Stimulated activated CD4-positive, alpha-beta T cell treated with anti-CD3 and anti-CD28 coated beads, Interleukin-4, amount 100 ng/mL, for 24 hours (primary cell): ENCODE measurements at regions not wholly inside any gene's neighbourhood (a gene's known extent, or its start where the extent isn't known, plus 50 kb on each side); places are given as distances from the start of the nearest gene placed in this dataset.

Experiments
- DNase-seq: peaks from one replicate; pipeline ENCODE4 v3.0.0-alpha.2; 2020

DNA sequence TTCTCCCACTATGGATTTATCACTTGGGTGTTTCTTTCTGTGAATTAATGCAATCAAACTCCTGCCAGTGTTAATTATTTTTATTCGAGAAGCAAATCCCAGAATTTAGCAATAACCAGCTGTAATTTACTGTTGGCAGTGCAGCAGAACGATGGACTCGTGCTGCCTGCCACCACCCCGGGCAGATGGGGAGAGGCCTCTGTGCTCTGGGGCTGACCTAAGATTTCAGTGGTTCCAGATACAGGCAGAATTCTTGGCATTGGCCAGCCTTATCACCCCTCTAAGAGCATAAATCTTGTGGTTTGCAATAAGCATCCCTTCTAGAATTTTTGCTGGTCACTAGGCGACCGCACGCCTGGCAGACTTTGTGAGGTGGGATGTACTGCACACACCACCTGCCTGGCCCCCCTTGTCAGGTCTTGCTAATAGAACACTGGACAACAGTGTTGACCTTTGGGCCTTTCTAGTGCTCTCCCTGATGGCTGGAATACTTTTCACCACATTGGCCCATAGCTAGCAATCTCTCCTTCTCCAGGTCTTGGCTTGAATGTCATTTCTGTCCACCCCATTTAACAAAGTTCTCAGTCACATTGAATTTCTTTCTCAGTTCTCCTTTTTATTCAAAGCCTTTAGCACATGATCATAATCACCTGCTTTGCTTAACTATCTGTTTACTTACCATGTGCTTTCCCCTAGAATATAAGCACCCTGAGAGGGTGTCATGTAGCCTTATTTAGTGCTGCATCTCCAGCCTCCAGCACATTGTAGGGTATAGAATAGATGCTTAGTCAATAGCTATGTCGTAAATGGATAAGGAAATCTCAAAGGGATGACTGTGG, 122.1 kb upstream of the DYNLRB2 start:
- no peak for DNase-seq

DNA sequence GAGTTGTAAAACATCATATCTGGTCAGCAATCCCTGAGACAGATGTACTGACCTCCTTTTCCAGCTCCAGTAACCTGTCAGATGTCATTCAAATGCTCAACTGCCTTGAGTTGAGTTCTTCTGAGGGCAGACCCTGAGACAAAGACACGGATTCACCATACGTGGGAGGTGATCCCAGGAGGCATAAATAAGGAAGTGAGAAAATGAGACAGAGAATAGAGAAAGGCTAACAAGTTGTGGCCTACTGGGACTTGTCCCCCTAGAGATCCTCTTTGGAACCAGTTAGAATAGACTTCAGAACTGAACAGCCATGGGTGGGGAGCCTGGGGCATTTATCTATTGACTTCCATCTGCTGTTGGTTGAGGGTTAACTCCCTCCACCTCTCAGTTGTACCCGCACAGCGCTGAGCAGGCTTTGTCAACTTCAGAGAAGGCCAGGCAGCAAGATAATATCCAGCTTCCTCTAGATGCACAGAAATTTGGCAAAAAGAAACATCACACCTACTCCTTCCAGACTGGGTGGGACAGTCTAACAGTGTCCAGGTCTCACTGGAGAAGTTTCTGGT, 123.0 kb upstream of the DYNLRB2 start:
- DNase-seq, result no peak

DNA sequence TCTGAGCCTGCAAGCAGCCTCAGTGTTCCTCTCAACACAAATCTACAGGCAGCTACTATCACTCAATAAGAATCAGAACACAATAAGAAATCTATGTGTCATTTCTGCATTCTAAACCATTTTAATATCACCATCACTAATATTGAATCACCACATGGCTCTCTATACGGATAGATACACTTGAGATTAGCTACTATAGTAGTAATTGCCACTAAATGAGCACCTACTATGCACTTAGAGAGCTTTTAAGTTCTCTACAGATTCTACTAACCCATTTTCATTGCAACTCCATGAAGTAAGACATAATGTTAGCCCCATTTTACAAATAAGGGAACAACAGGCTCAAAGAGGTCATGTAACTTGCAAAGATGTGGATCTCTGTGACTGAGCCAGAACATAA, 132.8 kb upstream of the DYNLRB2 start:
- no peak for DNase-seq

DNA sequence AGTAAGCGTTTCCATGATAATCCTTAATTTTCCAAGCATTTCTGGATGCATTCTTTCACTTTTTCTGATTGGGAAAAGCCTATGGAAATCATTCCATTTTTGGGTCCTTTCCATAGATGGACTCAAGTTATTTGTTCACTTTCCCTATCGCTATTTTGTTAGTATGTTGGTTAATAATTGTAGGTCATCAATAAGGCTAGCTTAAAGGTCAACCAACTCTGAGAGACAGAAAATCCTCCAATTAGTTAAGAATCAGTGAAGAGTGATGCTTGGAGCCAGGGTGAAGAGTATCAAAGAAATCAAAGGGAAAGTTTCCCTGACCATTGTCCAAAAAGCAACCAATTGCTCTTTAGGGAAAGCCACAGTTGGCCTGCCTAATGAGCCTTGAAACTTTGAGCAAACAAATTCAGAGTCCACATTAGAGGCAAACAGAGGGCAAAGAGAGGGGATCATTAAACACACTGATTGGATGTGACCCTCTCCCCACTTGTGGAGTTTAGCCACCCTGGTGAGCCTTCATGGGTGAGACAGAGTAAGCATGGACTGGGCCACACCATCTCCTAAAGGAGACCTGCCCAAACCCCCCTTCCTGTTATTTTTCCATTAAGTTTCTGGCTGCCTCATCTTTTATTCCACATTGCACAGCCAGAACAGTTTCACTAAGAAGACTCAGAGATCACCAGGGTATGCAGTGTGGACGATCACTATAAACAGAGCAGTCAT, 133.4 kb upstream of the DYNLRB2 start:
- DNase-seq, result no peak

DNA sequence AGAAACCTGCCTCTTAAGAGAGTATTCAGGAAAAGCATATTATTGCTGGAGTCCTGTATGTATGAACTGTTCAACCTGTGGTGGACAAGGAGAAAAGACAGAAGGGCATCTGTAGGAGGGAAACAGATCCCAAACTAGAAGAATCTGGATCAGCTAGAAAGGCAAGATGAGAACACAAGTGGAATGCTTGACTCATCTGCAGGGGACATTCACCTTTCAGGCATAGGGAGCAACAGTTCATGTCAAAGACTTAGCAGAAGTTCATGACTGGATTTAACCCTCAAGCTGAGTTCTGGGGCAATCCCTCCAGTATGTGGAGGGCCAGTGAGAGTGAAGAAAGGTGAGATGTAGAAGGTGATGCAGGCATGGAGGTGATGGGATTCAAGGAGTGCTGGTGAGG, 135.9 kb upstream of the DYNLRB2 start:
- no peak for DNase-seq

DNA sequence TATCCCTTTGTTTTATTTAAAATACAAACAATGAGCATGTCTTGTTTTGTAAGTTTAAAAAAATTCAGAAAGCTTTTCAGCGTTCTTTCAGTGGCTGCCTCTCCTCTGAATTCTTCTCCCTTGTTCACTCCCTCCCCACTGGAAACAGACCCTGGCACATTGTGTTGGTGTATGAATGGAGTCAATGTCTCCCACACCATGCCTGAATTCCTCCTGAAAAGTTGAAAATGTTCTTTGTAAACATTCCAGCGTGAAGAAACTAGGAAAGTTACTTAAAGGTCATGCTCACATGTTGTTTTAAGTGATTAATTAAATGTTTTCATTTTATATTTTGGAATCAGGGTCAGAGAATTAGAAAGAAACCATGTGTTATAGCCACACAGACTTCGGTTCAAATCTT, 136.9 kb upstream of the DYNLRB2 start:
- DNase-seq, result no peak

DNA sequence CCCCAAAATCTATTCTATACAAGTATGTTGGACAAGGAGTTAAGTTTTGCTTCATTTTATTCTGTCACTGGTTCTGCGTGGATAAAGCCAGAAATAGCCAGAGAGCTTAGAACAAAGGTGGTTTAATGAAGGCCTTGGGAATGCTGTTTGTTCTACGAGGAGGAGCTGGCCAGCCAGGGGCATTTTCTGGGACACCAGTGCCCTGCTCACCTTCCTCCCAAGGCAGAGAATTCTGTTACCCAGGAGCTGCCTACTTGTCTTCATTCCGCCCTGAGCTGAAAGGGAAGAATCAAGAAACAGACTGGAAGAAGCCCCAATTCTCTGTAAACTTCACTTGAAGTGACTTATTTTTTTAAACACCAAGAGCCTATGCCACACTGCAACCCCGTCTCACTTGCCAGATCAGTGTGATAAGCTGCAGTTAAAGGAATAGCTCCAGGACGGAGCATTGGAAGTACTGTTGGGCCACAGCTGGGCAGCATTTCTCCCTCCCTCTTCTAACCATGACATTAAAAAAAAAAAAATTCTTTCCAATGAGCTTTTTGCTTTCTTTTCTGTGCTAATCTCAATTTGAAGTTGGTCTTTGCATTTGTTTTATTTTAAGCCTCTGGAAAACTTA, 149.8 kb upstream of the DYNLRB2 start:
- DNase-seq, result no peak

DNA sequence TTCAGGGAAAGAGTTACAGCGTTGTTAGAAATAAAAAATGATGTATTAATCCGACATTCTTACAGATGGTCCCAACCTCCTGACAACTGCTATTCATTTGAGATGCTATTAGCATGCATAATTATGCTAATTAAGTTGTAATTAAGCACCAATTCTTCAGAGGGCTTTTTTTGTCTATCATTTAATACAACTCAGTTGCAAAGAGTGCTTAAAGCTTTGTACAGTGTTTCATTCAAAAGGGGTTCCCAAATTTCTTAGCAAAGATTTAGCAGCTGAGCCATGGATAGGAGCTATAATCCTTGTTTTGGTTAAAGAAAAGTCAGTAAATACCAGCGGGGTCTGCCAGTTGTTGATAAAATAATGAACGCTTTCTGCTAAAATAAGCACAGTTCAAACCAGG, 150.7 kb upstream of the DYNLRB2 start:
- DNase-seq, result no peak

DNA sequence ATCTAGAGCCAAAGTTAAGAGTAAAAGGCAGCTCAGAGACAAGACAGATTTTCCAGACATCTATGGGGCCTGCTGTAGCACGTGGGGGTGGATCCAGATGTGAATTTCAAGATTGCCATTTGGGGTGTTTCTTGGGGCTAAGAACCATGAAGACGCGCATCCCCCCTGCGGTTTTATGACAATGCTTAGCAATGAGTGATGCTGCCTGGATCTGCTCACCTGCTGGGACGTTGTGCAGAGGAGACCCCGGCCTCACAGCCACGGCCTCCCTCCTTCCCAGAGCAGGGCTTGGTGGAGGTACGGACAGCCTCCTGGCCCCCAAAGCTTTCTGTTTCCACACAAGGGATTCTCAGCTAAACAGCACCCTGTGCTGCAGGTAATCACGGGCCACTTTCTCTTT, 151.5 kb upstream of the DYNLRB2 start:
- DNase-seq, result no peak

DNA sequence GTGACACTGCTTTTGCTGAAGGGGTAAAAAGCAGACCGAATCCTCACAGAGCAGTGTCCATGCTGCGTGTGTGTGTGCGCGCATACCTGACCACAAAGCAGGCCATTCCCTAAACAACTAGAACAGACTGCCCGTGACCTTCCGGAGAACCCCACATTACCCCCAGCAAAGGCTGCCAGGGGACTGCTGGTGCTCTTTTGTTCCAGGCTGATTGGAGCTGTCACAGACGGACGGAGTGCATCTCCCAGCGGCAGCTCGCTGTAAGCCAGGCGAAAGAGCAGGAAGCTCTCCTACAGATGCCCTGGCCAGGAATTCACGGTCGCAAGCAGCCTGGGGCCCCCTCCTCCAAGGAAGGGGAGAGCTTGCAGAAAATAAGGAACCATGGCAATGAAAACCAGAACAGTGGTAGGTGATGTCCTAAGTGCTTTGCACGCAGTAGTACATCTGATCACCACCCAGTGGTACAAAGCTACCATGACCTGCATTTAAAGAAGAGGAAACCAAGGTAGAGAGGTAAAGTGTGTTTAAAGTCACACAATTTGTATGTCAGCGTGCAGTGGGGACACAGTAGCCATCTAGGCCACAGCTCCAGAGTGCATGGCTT, 153.4 kb upstream of the DYNLRB2 start:
- no peak for DNase-seq

DNA sequence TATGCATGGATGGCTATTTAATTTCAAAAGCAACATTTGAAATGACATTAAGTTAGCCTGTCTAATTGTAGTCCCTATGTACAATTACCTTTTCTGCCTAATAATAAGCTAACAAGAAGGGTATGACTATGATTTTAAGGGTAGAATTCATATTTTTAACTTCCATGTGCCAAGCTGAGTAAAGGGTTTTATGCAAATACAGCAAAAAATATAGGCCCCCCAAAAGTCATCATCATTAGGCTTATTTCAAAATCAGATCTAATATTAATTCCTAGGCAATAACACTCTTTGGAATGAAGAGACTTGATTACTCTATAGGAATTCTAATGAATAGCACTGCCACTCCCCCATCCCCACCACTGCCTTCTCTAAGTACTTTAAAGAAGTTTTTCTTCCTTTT, 155.9 kb upstream of the DYNLRB2 start:
- DNase-seq, result no peak

DNA sequence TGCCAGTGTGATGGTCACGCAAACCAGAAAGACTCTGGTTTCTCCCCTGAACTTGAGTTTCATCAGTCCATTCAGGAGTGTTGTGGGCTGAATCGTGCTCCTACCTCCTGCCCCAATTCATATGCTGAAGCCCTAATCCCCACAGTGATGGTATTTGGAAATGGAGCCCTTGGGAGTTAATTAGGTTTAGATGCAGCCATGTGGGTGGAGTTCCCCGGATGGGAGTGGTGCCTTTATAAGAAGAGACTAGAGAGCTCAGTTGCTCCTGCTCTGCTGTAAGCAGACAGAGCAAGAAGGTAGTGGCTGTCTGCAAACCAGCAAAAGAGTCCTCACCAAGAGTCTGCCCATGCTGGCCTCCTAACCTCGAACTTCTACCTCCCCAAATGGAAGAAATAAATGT, 160.3 kb upstream of the DYNLRB2 start:
- DNase-seq, result no peak

DNA sequence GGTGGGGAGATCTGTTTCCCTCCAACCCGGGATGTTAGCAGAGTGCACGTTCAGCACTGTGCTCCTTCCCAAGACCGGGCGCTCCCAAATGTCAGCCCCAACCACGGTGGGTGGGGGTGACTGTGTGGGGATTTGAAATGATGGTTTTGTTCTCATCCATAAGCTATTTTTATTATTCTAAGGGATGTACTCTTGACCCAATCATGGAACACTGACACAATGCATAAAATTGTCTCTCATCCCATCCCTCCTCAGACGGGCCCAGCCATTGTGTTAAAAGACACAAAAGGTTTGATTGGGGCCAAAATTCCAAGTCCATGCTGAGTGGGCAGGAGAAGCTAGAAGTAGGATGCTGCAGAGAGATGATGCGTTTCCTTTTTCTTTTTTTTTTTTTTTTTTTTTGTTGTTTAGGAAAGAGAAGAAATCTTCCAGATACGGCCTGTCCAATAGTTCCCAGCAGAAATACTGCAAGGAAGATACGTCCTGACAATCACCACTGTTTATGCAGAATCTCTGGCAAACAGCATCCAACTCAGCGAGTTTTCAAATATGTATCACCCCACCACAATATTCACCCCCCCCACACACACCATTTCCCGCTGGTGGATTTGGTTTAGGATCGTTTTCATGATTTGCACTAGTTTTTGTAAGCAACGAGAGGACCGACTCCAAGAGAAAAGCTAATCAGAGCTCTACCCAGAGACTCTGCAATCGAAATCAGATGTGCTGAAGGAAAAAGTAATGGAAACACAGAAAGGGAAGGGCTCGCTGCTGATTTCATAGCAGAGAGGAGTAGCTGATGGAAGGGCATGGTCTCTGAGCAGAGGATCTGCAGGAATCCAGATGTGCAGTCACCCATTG, 163.5 kb upstream of the DYNLRB2 start:
- DNase-seq, result no peak

DNA sequence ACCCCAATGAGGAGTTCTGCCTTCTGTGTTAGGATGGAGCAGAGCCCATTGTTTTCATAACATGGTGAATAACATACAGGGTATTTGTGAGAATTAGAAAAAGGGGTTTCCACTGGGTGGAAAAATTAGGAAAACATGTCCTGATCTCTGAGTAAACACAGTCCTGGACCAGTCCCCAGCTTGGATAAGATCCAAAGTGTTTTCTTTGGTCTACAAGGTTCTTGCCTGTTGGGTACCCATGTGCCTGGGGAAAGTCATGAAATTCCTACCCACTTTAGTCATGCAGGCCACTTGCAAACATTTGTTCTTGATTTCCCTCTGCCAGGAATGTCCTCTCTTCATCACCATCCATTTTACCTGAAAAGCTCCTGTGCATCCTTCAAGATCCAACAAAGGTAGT, 164.8 kb upstream of the DYNLRB2 start:
- DNase-seq, result no peak

DNA sequence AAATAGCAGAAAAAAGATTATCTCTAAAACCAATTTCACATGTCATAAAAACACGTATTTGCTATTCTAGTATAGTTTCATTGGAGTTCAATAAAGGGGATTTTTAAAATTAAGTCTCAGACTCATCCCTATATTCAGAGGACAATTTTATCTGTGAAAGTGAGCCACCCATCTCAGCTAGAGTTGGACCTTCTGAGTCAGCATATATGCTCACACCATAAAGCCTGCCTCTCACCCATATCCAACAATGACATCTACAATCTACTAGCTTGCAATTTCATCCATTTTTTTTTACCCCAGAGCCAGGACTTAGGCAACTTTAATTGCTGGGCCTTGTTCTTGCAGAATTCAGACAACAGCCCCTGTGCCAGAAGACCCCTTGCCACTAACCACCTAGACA, 165.3 kb upstream of the DYNLRB2 start:
- DNase-seq, result no peak

DNA sequence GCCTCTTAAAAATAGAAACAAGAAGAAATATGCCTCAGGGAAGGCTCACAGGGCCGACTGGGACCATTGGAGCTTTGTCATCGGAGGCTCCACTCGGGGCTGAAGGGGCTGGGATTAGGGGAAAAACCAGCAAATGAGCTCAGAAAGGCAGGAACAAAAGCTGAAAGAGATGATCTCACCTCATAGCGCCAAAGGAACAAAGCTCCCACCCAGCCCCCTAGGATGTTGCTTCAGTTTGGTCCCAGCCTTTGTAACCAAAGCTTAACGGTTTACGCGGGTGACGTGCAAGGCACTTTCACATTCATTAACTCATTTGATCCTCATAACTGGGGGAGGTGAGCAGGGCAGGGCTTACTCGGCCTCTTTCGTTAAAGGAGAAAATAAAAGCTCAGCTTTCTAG, 168.5 kb upstream of the DYNLRB2 start:
- no peak for DNase-seq

DNA sequence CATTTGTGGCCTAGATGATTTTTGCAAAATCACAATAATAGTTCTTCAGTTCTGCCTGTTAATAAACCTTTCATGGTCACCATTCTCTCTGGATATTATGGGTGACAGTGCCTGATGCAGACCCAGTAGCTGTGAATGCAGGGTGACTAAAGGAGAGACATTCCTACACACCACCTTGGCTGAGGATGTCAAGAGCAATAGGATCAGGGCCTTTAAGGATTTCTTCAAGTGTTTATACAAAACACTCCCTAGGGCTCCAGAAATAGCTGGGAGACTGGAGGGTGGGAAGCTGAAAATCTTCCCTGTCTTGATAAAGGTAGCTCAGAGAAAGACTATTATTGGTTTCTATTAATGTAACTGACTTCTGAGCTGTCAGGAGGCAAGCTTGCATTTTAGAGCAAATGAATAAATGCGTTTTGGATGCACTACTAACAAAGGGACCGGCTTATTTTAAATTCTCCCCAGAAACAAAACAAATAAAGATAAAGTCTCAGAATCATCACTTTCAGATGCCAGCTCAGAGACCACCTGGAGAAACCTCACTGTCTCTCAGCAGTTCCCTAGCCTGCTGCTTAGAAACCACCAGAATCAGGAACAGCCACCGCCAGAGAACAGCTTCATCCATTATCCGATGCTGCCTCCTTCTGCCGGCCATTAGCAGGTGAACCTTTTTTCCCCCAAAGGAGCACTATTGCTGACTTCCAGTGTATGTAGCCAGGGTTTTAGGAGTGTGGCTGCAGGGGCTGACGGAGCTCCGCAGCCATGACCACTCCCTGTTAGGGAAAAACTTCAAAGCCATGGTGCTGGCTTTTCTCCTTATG, 171.4 kb upstream of the DYNLRB2 start:
- no peak for DNase-seq

DNA sequence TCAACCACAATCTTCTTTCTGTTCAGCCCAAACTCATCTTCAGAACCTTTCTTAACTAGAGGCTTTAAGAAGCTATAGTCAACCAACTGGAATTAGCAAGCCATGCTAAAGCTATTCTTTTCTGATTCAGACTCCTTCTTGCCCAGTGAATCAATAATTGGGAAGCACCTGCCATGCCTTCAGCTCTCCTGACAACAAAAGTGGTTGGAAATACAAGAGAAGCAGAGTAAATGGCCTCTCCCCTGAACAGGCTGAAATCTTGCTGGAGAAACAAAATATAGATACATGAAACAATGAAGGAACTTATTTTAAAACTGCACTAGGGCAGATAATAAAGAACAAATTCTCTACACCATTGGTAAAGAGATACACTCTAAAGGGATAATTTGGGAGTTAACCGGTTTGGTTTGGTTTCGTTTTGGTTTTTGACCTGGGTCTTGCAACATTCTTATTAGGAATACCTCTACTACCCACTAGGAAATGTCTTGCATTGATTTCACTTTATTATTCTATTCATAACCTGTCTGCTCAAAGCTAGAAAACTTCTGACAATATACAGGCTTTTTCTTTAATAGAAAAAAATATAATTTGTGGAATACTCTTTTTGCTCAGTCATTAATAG, 173.6 kb upstream of the DYNLRB2 start:
- no peak for DNase-seq

DNA sequence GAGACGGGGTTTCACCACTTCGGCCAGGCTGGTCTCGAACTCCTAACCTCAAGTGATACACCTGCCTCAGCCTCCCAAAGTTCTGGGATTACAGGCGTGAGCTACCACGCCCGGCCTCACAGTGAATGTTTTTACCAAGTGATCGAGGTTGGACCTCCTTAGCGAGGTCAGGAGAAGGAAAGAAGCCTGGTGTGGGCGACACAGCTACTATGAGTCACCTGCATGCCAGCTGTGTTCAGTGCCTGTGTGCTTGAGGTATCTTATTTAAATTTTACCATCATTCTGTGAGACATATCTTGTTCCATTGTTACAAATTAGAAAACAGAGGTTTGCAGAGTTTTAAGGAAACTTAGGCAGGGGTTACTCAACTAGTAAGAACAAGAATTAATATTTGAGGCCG, 174.8 kb upstream of the DYNLRB2 start:
- no peak for DNase-seq

DNA sequence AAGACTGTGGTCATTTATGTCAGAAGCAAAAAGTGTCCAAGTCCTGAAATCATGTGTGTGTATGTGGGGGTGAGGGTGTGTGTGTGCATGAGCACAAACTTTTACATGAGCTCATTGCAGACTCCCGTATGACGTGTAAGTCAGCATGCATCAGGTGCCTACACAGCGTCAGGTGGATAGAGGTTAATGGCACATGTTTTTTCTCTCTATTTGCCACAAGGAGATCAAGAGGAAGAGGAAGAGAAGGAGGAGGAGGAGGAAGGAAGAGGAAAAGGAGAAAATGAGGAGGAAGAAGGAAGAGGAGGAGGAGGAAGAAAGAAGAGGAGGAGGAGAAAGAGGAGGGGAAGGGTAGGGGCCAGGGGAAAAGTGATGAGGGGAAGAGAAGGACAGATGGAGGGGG, 178.0 kb upstream of the DYNLRB2 start:
- no peak for DNase-seq

DNA sequence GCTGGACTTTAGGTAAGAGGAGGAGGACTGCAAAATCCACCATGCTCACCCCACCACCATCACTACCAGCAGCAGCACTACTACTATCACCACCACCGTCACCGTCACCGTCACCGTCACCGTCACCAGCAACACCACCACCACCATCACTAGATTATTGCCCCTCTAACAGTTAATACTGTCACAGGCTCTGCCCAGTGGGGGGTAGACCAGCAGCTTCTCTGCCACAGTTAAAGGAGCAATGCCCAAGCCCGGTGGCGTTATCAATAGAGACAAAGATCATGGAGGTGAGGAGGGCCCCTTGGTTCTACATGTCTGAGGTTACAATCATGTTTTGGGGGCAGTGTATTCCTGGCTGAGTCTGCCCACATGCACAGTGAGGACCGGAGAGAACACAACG, 184.4 kb upstream of the DYNLRB2 start:
- no peak for DNase-seq
